ENCODE measurements at regions not wholly inside any gene's neighbourhood (a gene's known extent, or its start where the extent isn't known, plus 50 kb on each side); places are given as distances from the start of the nearest gene placed in this dataset.
"Not testable (repeated sequence)": the region's sequence is repeated elsewhere in the genome, so short reads cannot be mapped to it uniquely, and the experiment has no call there.

GRCh38 chr20:5680192-5680591, 69.4 kb upstream of the GPCPD1 start:
- TF ChIP-seq, protein P1, sequence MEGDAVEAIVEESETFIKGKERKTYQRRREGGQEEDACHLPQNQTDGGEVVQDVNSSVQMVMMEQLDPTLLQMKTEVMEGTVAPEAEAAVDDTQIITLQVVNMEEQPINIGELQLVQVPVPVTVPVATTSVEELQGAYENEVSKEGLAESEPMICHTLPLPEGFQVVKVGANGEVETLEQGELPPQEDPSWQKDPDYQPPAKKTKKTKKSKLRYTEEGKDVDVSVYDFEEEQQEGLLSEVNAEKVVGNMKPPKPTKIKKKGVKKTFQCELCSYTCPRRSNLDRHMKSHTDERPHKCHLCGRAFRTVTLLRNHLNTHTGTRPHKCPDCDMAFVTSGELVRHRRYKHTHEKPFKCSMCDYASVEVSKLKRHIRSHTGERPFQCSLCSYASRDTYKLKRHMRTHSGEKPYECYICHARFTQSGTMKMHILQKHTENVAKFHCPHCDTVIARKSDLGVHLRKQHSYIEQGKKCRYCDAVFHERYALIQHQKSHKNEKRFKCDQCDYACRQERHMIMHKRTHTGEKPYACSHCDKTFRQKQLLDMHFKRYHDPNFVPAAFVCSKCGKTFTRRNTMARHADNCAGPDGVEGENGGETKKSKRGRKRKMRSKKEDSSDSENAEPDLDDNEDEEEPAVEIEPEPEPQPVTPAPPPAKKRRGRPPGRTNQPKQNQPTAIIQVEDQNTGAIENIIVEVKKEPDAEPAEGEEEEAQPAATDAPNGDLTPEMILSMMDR (IDR thresholded peaks at IDR 0.05; ENCODE audit: control insufficient read depth, insufficient read depth, low read depth, low read length, missing control alignments) = no peak
- no peak for DNase-seq (ENCODE audit: low read depth)
- no peak overlapping the region for H3K4me3 ChIP-seq (ENCODE audit: control insufficient read depth, low read depth, low read length)

DNA sequence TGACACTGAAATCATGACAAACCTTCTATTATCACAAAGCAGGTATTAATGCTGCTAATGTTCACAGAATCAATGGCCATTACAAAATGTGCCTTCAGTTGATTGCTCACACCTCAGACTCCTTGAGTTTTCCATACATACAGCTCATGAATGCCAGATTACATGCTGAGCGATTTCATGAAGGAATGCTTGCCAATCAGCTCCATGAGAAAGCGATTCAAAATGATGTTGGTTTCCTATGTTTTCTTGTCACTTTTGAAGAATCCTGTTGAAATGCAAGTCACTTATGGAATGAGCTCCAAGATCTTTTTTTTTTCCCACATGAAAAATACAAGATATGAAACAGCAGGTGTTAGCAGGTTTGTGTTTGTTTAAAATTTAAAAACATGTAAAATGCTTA, 68.0 kb upstream of the GPCPD1 start:
- no peak for DNase-seq (ENCODE audit: low read depth)
- no peak overlapping the region for H3K4me3 ChIP-seq (ENCODE audit: control insufficient read depth, low read depth, low read length)
- TF ChIP-seq, protein P1 (IDR thresholded peaks at IDR 0.05; ENCODE audit: control insufficient read depth, insufficient read depth, low read depth, low read length, missing control alignments) = no peak

- not testable (repeated sequence) for DNase-seq (ENCODE audit: low read depth); H3K4me3 ChIP-seq (ENCODE audit: control insufficient read depth, low read depth, low read length)
Measured at GRCh38 chr20:5677944-5678343, 67.1 kb upstream of the GPCPD1 start.

DNA sequence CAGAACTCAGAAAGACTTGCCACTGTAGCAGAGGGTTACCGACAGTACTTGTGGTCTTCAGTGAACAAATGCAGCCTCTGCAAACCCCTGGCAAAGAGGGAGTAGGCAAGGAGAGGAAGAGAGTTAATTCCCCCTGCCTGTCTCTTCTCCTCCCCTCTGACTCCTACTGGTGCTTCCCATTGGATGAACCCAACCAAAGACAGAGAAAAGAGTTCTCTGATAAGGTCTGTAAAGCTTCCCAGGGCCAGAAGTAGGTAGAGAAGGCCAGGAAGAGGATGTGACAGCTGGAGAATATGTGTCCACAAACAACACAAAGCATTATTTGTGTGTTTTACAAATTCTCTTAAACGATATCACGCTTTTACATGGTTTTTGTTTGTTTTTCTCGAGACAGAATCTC, 66.6 kb upstream of the GPCPD1 start:
- no peak for DNase-seq (ENCODE audit: low read depth)
- H3K4me3 ChIP-seq (ENCODE audit: control insufficient read depth, low read depth, low read length) = no peak overlapping the region
- TF ChIP-seq, protein P1 (IDR thresholded peaks at IDR 0.05; ENCODE audit: control insufficient read depth, insufficient read depth, low read depth, low read length, missing control alignments) = no peak

DNA sequence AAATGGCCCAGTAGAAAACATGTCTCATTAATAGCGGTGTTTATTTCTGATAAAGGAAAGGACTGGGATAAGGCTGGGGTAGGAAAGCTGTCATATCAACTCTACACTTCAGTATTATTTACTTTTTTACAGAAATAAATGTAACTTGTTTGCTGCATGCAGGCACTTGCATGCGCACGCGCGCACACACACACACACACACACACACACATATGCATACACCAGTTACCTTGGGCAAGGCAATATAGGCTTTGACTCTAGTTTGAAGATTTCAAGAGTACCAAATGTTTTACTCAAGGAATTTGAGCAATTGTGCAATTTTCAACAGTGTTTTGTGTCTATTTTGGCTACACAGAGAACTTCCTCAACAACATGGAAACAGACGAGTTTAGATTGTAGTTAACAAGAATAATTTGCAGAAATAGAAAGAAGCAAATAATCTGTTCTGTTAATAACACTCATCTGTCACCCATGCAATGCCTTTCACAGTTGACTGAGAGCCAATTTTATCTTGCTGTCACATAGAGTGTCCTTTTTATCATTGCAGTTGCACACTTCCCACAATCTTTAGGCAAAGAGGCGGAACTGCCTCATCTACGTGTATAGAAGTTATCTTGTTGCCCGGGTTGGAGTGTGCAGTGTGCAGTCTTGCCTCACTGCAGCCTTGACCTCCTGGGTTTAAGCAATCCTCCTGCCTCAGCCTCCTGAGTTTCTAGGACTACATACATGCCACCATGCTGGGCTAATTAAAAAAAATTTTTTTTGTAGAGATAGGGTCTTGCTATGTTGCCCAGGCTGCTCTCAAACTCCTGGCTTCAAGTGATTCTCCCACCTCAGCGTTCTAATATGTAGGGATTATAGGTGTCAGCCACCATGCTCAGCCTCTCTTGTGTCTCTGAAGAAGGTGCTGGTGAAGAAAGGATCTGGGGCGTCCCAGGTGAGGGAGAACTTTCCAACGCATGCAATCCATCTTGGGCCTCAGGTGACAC, 64.6 kb upstream of the GPCPD1 start:
- H3K4me3 ChIP-seq (ENCODE audit: control insufficient read depth, low read depth, low read length) = no peak overlapping the region
- TF ChIP-seq, protein P1 (IDR thresholded peaks at IDR 0.05; ENCODE audit: control insufficient read depth, insufficient read depth, low read depth, low read length, missing control alignments) = no peak
- DNase-seq (ENCODE audit: low read depth) = no peak

DNA sequence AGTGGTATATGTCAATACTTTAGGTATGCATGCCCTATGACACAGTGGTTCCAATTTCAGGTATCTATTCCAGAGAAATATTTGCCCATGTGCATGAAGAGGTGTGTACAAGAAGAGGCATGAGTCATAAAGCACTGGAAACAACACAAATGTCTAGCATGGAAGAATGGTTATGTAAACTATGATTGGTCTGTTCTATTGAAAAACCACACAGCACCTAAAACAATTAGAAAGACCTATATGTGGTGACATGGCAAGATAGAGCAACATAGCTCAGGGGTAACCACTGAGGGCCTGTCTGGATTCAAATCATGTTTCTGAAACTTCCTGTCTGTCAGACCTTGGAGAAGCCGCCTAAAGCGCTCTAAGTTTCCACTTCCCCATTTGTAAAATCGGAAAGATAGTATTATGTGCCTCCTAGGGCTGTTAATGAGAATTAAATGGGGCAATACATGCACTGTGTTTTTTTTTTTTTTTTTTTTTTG, 63.4 kb upstream of the GPCPD1 start:
- no peak for DNase-seq (ENCODE audit: low read depth)
- TF ChIP-seq, protein P1 (IDR thresholded peaks at IDR 0.05; ENCODE audit: control insufficient read depth, insufficient read depth, low read depth, low read length, missing control alignments) = no peak
- no peak overlapping the region for H3K4me3 ChIP-seq (ENCODE audit: control insufficient read depth, low read depth, low read length)

- TF ChIP-seq, protein P1 (IDR thresholded peaks at IDR 0.05; ENCODE audit: control insufficient read depth, insufficient read depth, low read depth, low read length, missing control alignments) = no peak
- no peak for DNase-seq (ENCODE audit: low read depth)
- no peak overlapping the region for H3K4me3 ChIP-seq (ENCODE audit: control insufficient read depth, low read depth, low read length)
Measured at GRCh38 chr20:5670874-5671273, 60.1 kb upstream of the GPCPD1 start.

Measured in AG09309 (cell line).